Neuronal stem cell (in vitro differentiated cells): ENCODE measurements at regions not wholly inside any gene's neighbourhood (a gene's known extent, or its start where the extent isn't known, plus 50 kb on each side); places are given as distances from the start of the nearest gene placed in this dataset.

Experiments used
- DNase-seq: peaks from one replicate; pipeline ENCODE4 v3.0.0-alpha.2; 2013; ENCODE audit warnings: low spot score
- H2AFZ ChIP-seq: one replicate; pipeline ENCODE4 v1.6.1; 2013; ENCODE audit warnings: mild to moderate bottlenecking, low read length, inconsistent platforms
- H2AK5ac ChIP-seq: 2 replicates; pipeline ENCODE4 v1.6.1; 2013; ENCODE audit warnings: low read depth, mild to moderate bottlenecking, inconsistent platforms, low read length, moderate library complexity, mixed read lengths
- H2BK120ac ChIP-seq: 2 replicates; pipeline ENCODE4 v1.6.1; 2013; ENCODE audit warnings: low read depth, mild to moderate bottlenecking, inconsistent platforms, low read length, moderate library complexity, mixed read lengths
- H2BK12ac ChIP-seq: one replicate; pipeline ENCODE4 v1.6.1; 2013; ENCODE audit warnings: low read length, inconsistent platforms
- H2BK15ac ChIP-seq: 2 replicates; pipeline ENCODE4 v1.6.1; 2013; ENCODE audit warnings: mild to moderate bottlenecking, low read length, inconsistent platforms, mixed read lengths
- H2BK5ac ChIP-seq: one replicate; pipeline ENCODE4 v1.6.1; 2013; ENCODE audit warnings: inconsistent platforms, mild to moderate bottlenecking, low read length, moderate library complexity
- H3K14ac ChIP-seq: one replicate; pipeline ENCODE4 v1.6.1; 2013; ENCODE audit warnings: low read length, inconsistent platforms
- H3K18ac ChIP-seq: 2 replicates; pipeline ENCODE4 v1.6.1; 2013; ENCODE audit warnings: low read length, inconsistent platforms
- H3K23ac ChIP-seq: 2 replicates; pipeline ENCODE4 v1.6.1; 2013; ENCODE audit warnings: low read depth, mild to moderate bottlenecking, mixed read lengths, low read length, inconsistent platforms; ENCODE audit not compliant: poor library complexity
- H3K27ac ChIP-seq: replicated peaks from 3 replicates; pipeline ENCODE4 v1.5.1; 2013; ENCODE audit warnings: low read length, inconsistent platforms
- H3K27me3 ChIP-seq, 3 experiments: 2 replicates each; pipeline ENCODE4 v1.6.1; 2013; ENCODE audit warnings: low read length in 3 of 3, mild to moderate bottlenecking in 2 of 3, inconsistent platforms in 1 of 3, low read depth in 1 of 3, mixed read lengths in 1 of 3, moderate library complexity in 1 of 3; ENCODE audit not compliant: control insufficient read depth in 3 of 3, insufficient read depth in 3 of 3
- H3K36me3 ChIP-seq, 2 donors: replicated peaks in 1 of 2; 2 replicates each; pipeline ENCODE4 v1.6.1; 2013; ENCODE audit warnings: low read length in 2 of 2; ENCODE audit not compliant: control insufficient read depth in 2 of 2, insufficient read depth in 2 of 2
- H3K4ac ChIP-seq: 2 replicates; pipeline ENCODE4 v1.6.1; 2013; ENCODE audit warnings: inconsistent platforms, mild to moderate bottlenecking, low read length, moderate library complexity
- H3K4me1 ChIP-seq, 2 donors: 1 replicate in 1 of 2; 2 replicates in 1 of 2; pipeline ENCODE4 v1.6.1; 2013; ENCODE audit warnings: low read length in 2 of 2, low read depth in 1 of 2; ENCODE audit not compliant: control insufficient read depth in 2 of 2, insufficient read depth in 1 of 2
- H3K4me2 ChIP-seq: one replicate; pipeline ENCODE4 v1.6.1; 2013; ENCODE audit warnings: mild to moderate bottlenecking, low read length, inconsistent platforms; ENCODE audit not compliant: insufficient read depth, poor library complexity, severe bottlenecking
- H3K4me3 ChIP-seq, 2 donors: 2 replicates each; pipeline ENCODE4 v1.5.1; 2013; ENCODE audit warnings: low read length in 2 of 2, mild to moderate bottlenecking in 2 of 2, inconsistent platforms in 1 of 2, moderate library complexity in 1 of 2
- H3K79me1 ChIP-seq: one replicate; pipeline ENCODE4 v1.6.1; 2013; ENCODE audit warnings: low read depth, mild to moderate bottlenecking, inconsistent platforms, low read length, moderate library complexity
- H3K9ac ChIP-seq: one replicate; pipeline ENCODE4 v1.6.1; 2013; ENCODE audit warnings: mild to moderate bottlenecking, low read depth, low read length, inconsistent platforms; ENCODE audit not compliant: poor library complexity
- H3K9me3 ChIP-seq, 2 donors: replicated peaks in 1 of 2; 2 replicates each; pipeline versions ENCODE3 to v1.6.1; 2013; ENCODE audit warnings: low read length in 2 of 2, mild to moderate bottlenecking in 2 of 2, inconsistent platforms in 1 of 2, low read depth in 1 of 2, mixed read lengths in 1 of 2, moderate library complexity in 1 of 2; ENCODE audit not compliant: control insufficient read depth in 2 of 2, insufficient read depth in 1 of 2
- H4K8ac ChIP-seq: one replicate; pipeline ENCODE4 v1.6.1; 2013; ENCODE audit warnings: low read depth, mild to moderate bottlenecking, inconsistent platforms, low read length, moderate library complexity
- H4K91ac ChIP-seq: one replicate; pipeline ENCODE4 v1.6.1; 2013; ENCODE audit warnings: low read length, low read depth, mild to moderate bottlenecking, inconsistent platforms; ENCODE audit not compliant: poor library complexity
- WGBS, 2 donors: extraction: QIAGEN DNeasy Blood & Tissue Kit; methylation state at CpG; one replicate each; pipeline ENCODE4 v1.1.7; 2013; ENCODE audit warnings: missing lambda C conversion rate in 2 of 2, mixed read lengths in 1 of 2; ENCODE audit not compliant: insufficient read length in 2 of 2, insufficient replicate concordance in 1 of 2; ENCODE audit errors: extremely low coverage in 2 of 2; 5-methylcytosine and 5-hydroxymethylcytosine counted together

DNA sequence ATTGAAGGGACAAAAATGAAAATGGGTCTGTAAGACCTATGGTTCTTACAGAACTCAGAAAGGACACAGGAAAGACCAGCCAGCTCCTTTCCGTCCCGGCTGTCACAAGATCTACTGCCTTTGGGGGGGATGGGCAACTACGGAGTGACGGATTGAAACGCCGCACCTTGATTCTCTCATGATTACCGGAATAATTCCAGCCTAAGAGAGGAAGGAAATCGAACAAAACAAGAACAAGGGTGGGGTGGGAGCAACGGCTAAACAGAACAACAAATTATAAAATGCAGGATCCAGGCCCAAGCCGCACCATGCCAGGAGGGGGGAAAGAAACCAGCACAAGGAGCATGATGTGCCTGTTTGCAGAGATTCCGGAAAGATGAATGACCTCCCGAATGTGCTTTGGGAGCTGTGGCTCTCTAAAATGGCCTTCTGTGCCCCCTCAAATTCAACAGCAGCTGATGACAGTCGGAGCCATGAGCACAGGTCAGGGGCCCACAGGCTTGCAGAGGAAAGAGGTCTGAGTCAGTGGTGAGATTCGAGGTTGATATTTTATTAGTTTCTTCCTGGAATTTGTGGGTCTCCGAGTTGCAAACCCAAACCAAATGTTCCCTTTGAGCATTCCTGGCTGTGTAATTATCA lies 72.1 kb downstream of the SPRING1 start:
- Histone ChIP-seq H3K27me3 (peaks cover 0 to 22% (median 0%) of the 10 kb centered on the region in 3 experiments), H3K36me3 (no peaks in the 10 kb centered on the region), H3K9me3 (no peaks in the 10 kb centered on the region), H2BK15ac (no peak overlapping the region), H3K4ac (no peak overlapping the region), H2BK5ac (no peak overlapping the region), H3K4me1 (peaks cover 8% of the 10 kb centered on the region in 2 donors), H3K27ac (no peak overlapping the region), H3K18ac (no peak overlapping the region), H4K91ac (no peak overlapping the region), H3K4me3 (no peak overlapping the region), H3K14ac (no peak overlapping the region), H3K79me1 (no peaks in the 10 kb centered on the region), H3K4me2 (no peak overlapping the region), H2AK5ac (no peak overlapping the region), H4K8ac (no peak overlapping the region), H3K9ac (no peak overlapping the region), H2BK12ac (no peak overlapping the region), H2AFZ (no peak overlapping the region), H3K23ac (no peak overlapping the region), H2BK120ac (no peak overlapping the region)
- no CpG with 5 or more reads among the region's 15 CpGs for WGBS, 2 donors
- no peak for DNase-seq

DNA sequence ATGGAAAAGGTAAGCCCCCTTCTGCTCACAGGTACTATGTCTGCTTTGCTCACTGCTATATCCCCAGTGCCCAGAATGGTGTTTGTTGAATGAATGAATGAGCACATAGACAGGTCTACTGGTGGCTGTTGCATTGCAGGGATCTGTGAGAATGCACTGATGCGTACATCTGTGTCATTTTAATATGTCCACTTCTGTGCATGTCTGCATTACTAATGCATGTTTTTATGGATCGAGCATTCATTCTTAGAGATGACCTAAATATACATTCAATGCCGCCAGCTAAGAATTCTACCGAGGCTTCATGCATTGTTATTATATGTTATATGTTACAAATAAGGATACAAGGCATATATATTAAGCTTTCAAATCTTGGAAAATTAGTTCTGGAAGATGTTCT lies 73.8 kb downstream of the SPRING1 start:
- WGBS, 2 donors = no CpG with 5 or more reads among the region's 4 CpGs
- H2BK120ac ChIP-seq = no peak overlapping the region
- H2BK15ac ChIP-seq = no peak overlapping the region

DNA sequence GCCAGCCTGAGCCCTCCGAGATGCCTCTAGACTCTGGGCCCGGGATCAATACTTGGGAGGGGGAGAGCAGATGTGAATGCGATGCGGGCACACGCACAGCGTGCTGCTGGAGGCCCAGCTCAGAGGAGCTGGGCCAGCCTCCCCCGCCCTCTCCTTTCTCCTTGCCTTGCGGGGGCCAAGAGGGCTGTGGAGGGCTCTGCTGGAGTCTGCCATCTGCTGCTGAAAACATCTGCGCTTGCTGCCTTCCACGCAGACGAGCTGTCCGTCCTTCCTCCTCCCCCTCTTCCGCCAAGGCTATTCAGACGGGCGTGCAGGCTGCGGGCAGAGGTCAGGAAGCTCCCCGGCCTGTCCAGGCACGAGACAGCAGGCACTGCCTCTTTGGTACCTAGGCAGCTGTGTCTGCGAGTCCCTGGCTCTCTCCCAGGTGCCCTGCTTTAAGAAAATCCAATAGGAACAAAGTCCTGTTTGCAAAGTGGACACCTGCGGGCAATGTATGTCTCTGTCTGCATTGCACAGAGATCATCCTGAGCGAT lies 75.2 kb downstream of the SPRING1 start:
- no peak overlapping the region for H2BK5ac ChIP-seq
- DNase-seq = peak; percentile 46
- H3K14ac ChIP-seq = peak overlapping the region; percentile 48
- H2AFZ ChIP-seq = peak overlapping the region; percentile 89
- no peak overlapping the region for H3K9ac ChIP-seq
- H4K91ac ChIP-seq = no peak overlapping the region
- no peak overlapping the region for H2BK12ac ChIP-seq
- H2AK5ac ChIP-seq = no peak overlapping the region
- peak overlapping the region; percentile 13 for H3K23ac ChIP-seq
- peak overlapping the region; percentile 50 for H3K4me2 ChIP-seq
- H3K27ac ChIP-seq = no peak overlapping the region
- H2BK15ac ChIP-seq = peak overlapping the region; percentile 77
- H4K8ac ChIP-seq = no peak overlapping the region
- H3K36me3 ChIP-seq = no peaks in the 10 kb centered on the region
- no peak overlapping the region for H2BK120ac ChIP-seq
- no peaks in the 10 kb centered on the region for H3K9me3 ChIP-seq
- H3K4me1 ChIP-seq = peaks cover 8 to 12% of the 10 kb centered on the region in 2 donors
- no peaks in the 10 kb centered on the region for H3K79me1 ChIP-seq
- WGBS, 2 donors = no CpG with 5 or more reads among the region's 21 CpGs
- peak overlapping the region; percentile 81 for H3K18ac ChIP-seq
- peaks cover 0 to 22% (median 0%) of the 10 kb centered on the region in 3 experiments for H3K27me3 ChIP-seq
- peak overlapping the region in 1 of 2 donors; percentile 34 for H3K4me3 ChIP-seq
- no peak overlapping the region for H3K4ac ChIP-seq

More for the DNA sequence above, 73.8 kb downstream of the SPRING1 start:
- no peak overlapping the region for H2AFZ ChIP-seq
- H3K23ac ChIP-seq = no peak overlapping the region
- no peak overlapping the region for H3K18ac ChIP-seq
- no peaks in the 10 kb centered on the region for H3K79me1 ChIP-seq
- no peak overlapping the region for H3K9ac ChIP-seq
- DNase-seq = no peak
- peaks cover 0 to 22% (median 0%) of the 10 kb centered on the region in 3 experiments for H3K27me3 ChIP-seq
- no peak overlapping the region for H2BK12ac ChIP-seq
- no peak overlapping the region for H2AK5ac ChIP-seq
- no peak overlapping the region for H3K4me2 ChIP-seq
- no peak overlapping the region for H3K27ac ChIP-seq
- no peaks in the 10 kb centered on the region for H3K36me3 ChIP-seq
- no peaks in the 10 kb centered on the region for H3K9me3 ChIP-seq
- H4K91ac ChIP-seq = no peak overlapping the region
- no peak overlapping the region for H2BK5ac ChIP-seq
- peaks cover 8% of the 10 kb centered on the region in 2 donors for H3K4me1 ChIP-seq
- H4K8ac ChIP-seq = no peak overlapping the region
- no peak overlapping the region for H3K4ac ChIP-seq
- H3K4me3 ChIP-seq = no peak overlapping the region
- H3K14ac ChIP-seq = no peak overlapping the region

GRCh38 chr12:116661341-116661740 lies 76.5 kb downstream of the SPRING1 start:
- Histone ChIP-seq H3K27me3 (peaks cover 0 to 22% (median 0%) of the 10 kb centered on the region in 3 experiments), H3K4ac (no peak overlapping the region), H4K8ac (no peak overlapping the region), H3K14ac (no peak overlapping the region), H3K4me2 (no peak overlapping the region), H3K9ac (no peak overlapping the region), H2BK120ac (no peak overlapping the region), H2AFZ (no peak overlapping the region), H3K79me1 (no peaks in the 10 kb centered on the region), H3K23ac (no peak overlapping the region), H3K27ac (no peak overlapping the region), H3K9me3 (no peaks in the 10 kb centered on the region), H3K36me3 (no peaks in the 10 kb centered on the region), H3K4me1 (peaks cover 8 to 12% of the 10 kb centered on the region in 2 donors), H4K91ac (no peak overlapping the region), H2BK15ac (no peak overlapping the region), H3K18ac (no peak overlapping the region), H3K4me3 (no peak overlapping the region), H2BK5ac (no peak overlapping the region), H2BK12ac (no peak overlapping the region), H2AK5ac (peak overlapping the region; percentile 80)
- whole genome bisulfite sequencing, 2 donors = no CpG with 5 or more reads among the region's 18 CpGs
- no peak for DNase-seq
